HEK293 (cell line): ENCODE measurements at regions not wholly inside any gene's neighbourhood (a gene's known extent, or its start where the extent isn't known, plus 50 kb on each side); places are given as distances from the start of the nearest gene placed in this dataset.

ENCODE experiments used
- CTCF ChIA-PET: fragments of 350-600 bp; formaldehyde crosslinking; extraction: SDS; loops from one replicate; lab custom pipeline; 2021; ENCODE audit warnings: antibody characterized with exemption; lab: Yijun Ruan, JAX
- POLR2A ChIA-PET: fragments of 300-600 bp; formaldehyde crosslinking; extraction: SDS; loops from one replicate; lab custom pipeline; 2020; ENCODE audit warnings: antibody characterized with exemption, inconsistent platforms; lab: Yijun Ruan, JAX
- H3K27ac ChIP-seq: fragments of 200-500 bp; sonication (Bioruptor generic); 2 replicates; pipeline ENCODE4 v1.5.1; 2014; ENCODE audit warnings: low read depth, low read length, control low read depth, inconsistent platforms; ENCODE audit errors: extremely low read depth
- H3K36me3 ChIP-seq, 2 experiments: fragments of 200-500 bp in 1 of 2; sonication (Bioruptor generic) in 1 of 2; 1 replicate in 1 of 2; 2 replicates in 1 of 2; pipeline ENCODE4 v1.5.1; 2014 to 2017; ENCODE audit warnings: inconsistent platforms in 2 of 2, low read length in 2 of 2; ENCODE audit not compliant: control insufficient read depth in 2 of 2, insufficient read depth in 1 of 2
- H3K4me1 ChIP-seq: fragments of 200-500 bp; sonication (Bioruptor generic); 2 replicates; pipeline ENCODE4 v1.5.1; 2014; ENCODE audit warnings: mild to moderate bottlenecking, low read length, inconsistent platforms; ENCODE audit not compliant: control insufficient read depth, insufficient read depth
- H3K4me3 ChIP-seq: 2 replicates; pipeline ENCODE4 v1.5.1; 2011; ENCODE audit warnings: low read depth, mild to moderate bottlenecking, control low read depth, low read length, moderate library complexity
- H3K9me3 ChIP-seq: fragments of 200-500 bp; sonication (Bioruptor generic); 2 replicates; pipeline ENCODE4 v1.5.1; 2014; ENCODE audit warnings: low read depth, low read length, inconsistent platforms; ENCODE audit not compliant: control insufficient read depth, insufficient read depth
- ELK4 ChIP-seq: IDR thresholded peaks from 2 replicates; pipeline ENCODE4 v1.6.1; 2011; ENCODE audit warnings: mild to moderate bottlenecking, low read depth, low read length, borderline replicate concordance
- HIC1 ChIP-seq: fragments of 450-650 bp; formaldehyde crosslinking; IDR thresholded peaks from 2 replicates; pipeline ENCODE4 v1.5.1; 2016; ENCODE audit warnings: missing biosample characterization, missing genetic modification characterization
- KLF1 ChIP-seq: fragments of 450-650 bp; formaldehyde crosslinking; IDR thresholded peaks from 2 replicates; pipeline ENCODE4 v1.5.1; 2016; ENCODE audit warnings: missing biosample characterization, missing genetic modification characterization
- MEIS1 ChIP-seq: sonication (generic); formaldehyde crosslinking; IDR thresholded peaks from 2 replicates; pipeline ENCODE4 v1.8.1; 2022; ENCODE audit warnings: missing genetic modification reagents, mild to moderate bottlenecking, borderline replicate concordance
- MYNN ChIP-seq: fragments of 450-650 bp; formaldehyde crosslinking; IDR thresholded peaks from 2 replicates; pipeline ENCODE4 v1.5.1; 2016; ENCODE audit warnings: missing biosample characterization, missing genetic modification characterization, borderline replicate concordance
- SP3 ChIP-seq: fragments of 450-650 bp; formaldehyde crosslinking; IDR thresholded peaks from 2 replicates; pipeline ENCODE4 v1.5.1; 2016; ENCODE audit warnings: missing biosample characterization, missing genetic modification characterization
- WT1 ChIP-seq: fragments of 450-650 bp; formaldehyde crosslinking; IDR thresholded peaks from 2 replicates; pipeline ENCODE4 v1.5.1; 2016; ENCODE audit warnings: missing biosample characterization, missing genetic modification characterization
- ZBTB17 ChIP-seq: fragments of 450-650 bp; formaldehyde crosslinking; IDR thresholded peaks from 2 replicates; pipeline ENCODE4 v1.5.1; 2016; ENCODE audit warnings: missing biosample characterization, missing genetic modification characterization
- ZBTB21 ChIP-seq: fragments of 450-650 bp; formaldehyde crosslinking; IDR thresholded peaks from 2 replicates; pipeline ENCODE4 v1.5.1; 2017; ENCODE audit warnings: missing biosample characterization, missing genetic modification characterization
- ZBTB44 ChIP-seq: fragments of 450-650 bp; IDR thresholded peaks from 2 replicates; pipeline ENCODE4 v1.5.1; 2018; ENCODE audit warnings: missing biosample characterization, mild to moderate bottlenecking, missing genetic modification characterization
- ZFP3 ChIP-seq: fragments of 450-650 bp; formaldehyde crosslinking; IDR thresholded peaks from 2 replicates; pipeline ENCODE4 v1.5.1; 2016; ENCODE audit warnings: low read depth, missing biosample characterization, missing genetic modification characterization
- ZNF112 ChIP-seq: fragments of 450-650 bp; formaldehyde crosslinking; IDR thresholded peaks from 2 replicates; pipeline ENCODE4 v1.5.0; 2017; ENCODE audit warnings: missing biosample characterization, missing genetic modification characterization
- ZNF138 ChIP-seq: fragments of 450-650 bp; formaldehyde crosslinking; IDR thresholded peaks from 2 replicates; pipeline ENCODE4 v1.5.1; 2016; ENCODE audit warnings: missing biosample characterization, missing genetic modification characterization, borderline replicate concordance
- ZNF404 ChIP-seq: fragments of 450-650 bp; formaldehyde crosslinking; IDR thresholded peaks from 2 replicates; pipeline ENCODE4 v1.5.1; 2017; ENCODE audit warnings: missing biosample characterization, missing genetic modification characterization
- ZNF548 ChIP-seq: fragments of 450-650 bp; formaldehyde crosslinking; IDR thresholded peaks from 2 replicates; pipeline ENCODE4 v1.5.1; 2016; ENCODE audit warnings: missing biosample characterization, missing genetic modification characterization
- ZNF549 ChIP-seq: fragments of 450-650 bp; IDR thresholded peaks from 2 replicates; pipeline ENCODE4 v1.5.1; 2018; ENCODE audit warnings: missing biosample characterization, missing genetic modification characterization, mild to moderate bottlenecking, inconsistent platforms, moderate library complexity
- ZNF645 ChIP-seq: fragments of 450-650 bp; formaldehyde crosslinking; IDR thresholded peaks from 2 replicates; pipeline ENCODE4; 2016; ENCODE audit warnings: missing biosample characterization, missing genetic modification characterization
- ZNF660 ChIP-seq: fragments of 450-650 bp; IDR thresholded peaks from 2 replicates; pipeline ENCODE4 v1.5.1; 2018; ENCODE audit warnings: missing biosample characterization, mild to moderate bottlenecking, missing genetic modification characterization
- ZSCAN18 ChIP-seq: fragments of 450-650 bp; formaldehyde crosslinking; IDR thresholded peaks from 2 replicates; pipeline ENCODE4 v1.5.1; 2016; ENCODE audit warnings: missing biosample characterization, missing genetic modification characterization

GRCh38 chr12:74896186-74896585 lies 313.5 kb downstream of the KCNC2 start (continued):
- no peak for TF ChIP-seq ZNF645
- TF ChIP-seq MEIS1 (CRISPR knock-in tag), result no peak
- no peak for TF ChIP-seq ZBTB21 (tag by site-specific recombination)
- no peak for TF ChIP-seq KLF1 (tag by site-specific recombination)
- no peak for TF ChIP-seq ZBTB17 (tag by site-specific recombination)
- TF ChIP-seq SP3 (tag by site-specific recombination), result no peak
- no peak for TF ChIP-seq ZNF548 (tag by site-specific recombination)
- TF ChIP-seq, all 188 proteins: peak for 0

GRCh38 chr12:74897425-74898211 lies 312.0 kb downstream of the KCNC2 start:
- Histone ChIP-seq H3K4me1 (no peaks in the 10 kb centered on the region), H3K9me3 (no peaks in the 10 kb centered on the region), H3K4me3 (no peak overlapping the region), H3K36me3 (no peaks in the 10 kb centered on the region), H3K27ac (no peak overlapping the region)
- TF ChIP-seq HIC1 (tag by site-specific recombination) (no peak), ELK4 (no peak), ZBTB44 (no peak), ZNF138 (tag by site-specific recombination) (no peak), ZNF112 (tag by site-specific recombination) (no peak), ZFP3 (tag by site-specific recombination) (no peak), MYNN (no peak), ZSCAN18 (tag by site-specific recombination) (no peak), ZNF548 (tag by site-specific recombination) (no peak), ZNF404 (tag by site-specific recombination) (no peak), WT1 (tag by site-specific recombination) (no peak), ZNF660 (tag by site-specific recombination) (no peak), ZNF549 (tag by site-specific recombination) (no peak)
- CTCF ChIA-PET, result interaction anchor here (1.5 kb wide), 1 partner anchor 14 kb away, joined by 6 read pairs; no protein-coding TSS in a partner anchor
- POLR2A ChIA-PET, result no interaction called here
